Psoas muscle (tissue), 7 donors: ENCODE measurements at regions not wholly inside any gene's neighbourhood (a gene's known extent, or its start where the extent isn't known, plus 50 kb on each side); places are given as distances from the start of the nearest gene placed in this dataset.

ENCODE experiments used
- ATAC-seq, 4 donors: fragments of 200-7000 bp; cut with Tn5 transposase; one replicate each; pipeline ENCODE4 v1.9.1; 2020; ENCODE audit warnings: moderate library complexity in 3 of 4, mild to moderate bottlenecking in 2 of 4
- DNase-seq, 2 donors: peaks; one replicate each; pipeline ENCODE4 v3.0.0-alpha.2; 2020
- H3K27ac ChIP-seq: fragments of 200-600 bp; one replicate; pipeline ENCODE4 v1.8.0; 2022
- H3K27me3 ChIP-seq, 3 donors: fragments of 200-600 bp in 1 of 3; one replicate each; pipeline versions ENCODE4 v1.6.1 to v1.8.0; 2013 to 2022; ENCODE audit warnings: low read length in 2 of 3, mild to moderate bottlenecking in 2 of 3, moderate library complexity in 1 of 3; ENCODE audit not compliant: insufficient read depth in 3 of 3
- H3K36me3 ChIP-seq, 2 donors: fragments of 200-600 bp in 1 of 2; one replicate each; pipeline versions ENCODE4 v1.6.1 to v1.8.0; 2013 to 2022; ENCODE audit warnings: low read depth in 1 of 2, mild to moderate bottlenecking in 1 of 2, moderate library complexity in 1 of 2; ENCODE audit not compliant: insufficient read depth in 1 of 2
- H3K4me1 ChIP-seq: fragments of 200-600 bp; one replicate; pipeline ENCODE4 v1.8.0; 2022
- H3K4me3 ChIP-seq: fragments of 200-600 bp; one replicate; pipeline ENCODE4 v1.8.0; 2022; ENCODE audit warnings: mild to moderate bottlenecking
- H3K9me3 ChIP-seq: fragments of 200-600 bp; one replicate; pipeline ENCODE4 v1.8.0; 2022
- CTCF ChIP-seq: fragments of 200-600 bp; IDR thresholded peaks from one replicate; pipeline ENCODE4 v1.8.0; 2022; ENCODE audit warnings: antibody characterized with exemption
- WGBS, 3 donors: extraction: QIAGEN DNeasy Blood & Tissue Kit; methylation state at CpG; one replicate each; pipeline versions ENCODE4 v1.1.6 to v1.1.7; 2013; 5-methylcytosine and 5-hydroxymethylcytosine counted together
- intact Hi-C, 2 donors: fragments of 100-400 bp; cut with DNase I; formaldehyde crosslinking; loops; one replicate each; pipeline versions ENCODE4 v1.11.0 to v1.14.2; 2022
- donor health status: healthy with polysubstance abuse.
- donor health status: DM: no; HTN: no; CAD: no; lungs with moderate emphysema.
- donor health status: Bipolar disorder and iron deficiency.
- donor health status: healthy.
- donor health status: DM: yes; HTN: yes; CAD: no.
- donor health status: DM: no; HTN: no; CAD: no.
- donor health status: DM: yes; HTN: yes; CAD: no.

GRCh38 chr17:34171245-34171818, 83.8 kb upstream of the CCL2 start:
- Histone ChIP-seq H3K27ac (no peak overlapping the region), H3K4me3 (no peak overlapping the region), H3K9me3 (no peaks in the 10 kb centered on the region), H3K4me1 (peaks cover 12% of the 10 kb centered on the region), H3K36me3 (no peaks in the 10 kb centered on the region), H3K27me3 (no peaks in the 10 kb centered on the region)
- peak; percentile 38 to 63 for DNase-seq
- ATAC-seq, result peak in 3 of 4 donors; percentile 69 to 74 (median 70)
- intact Hi-C loops, result no loop called here
- peak; percentile 73 for TF ChIP-seq CTCF
- WGBS, 3 donors, result 65 to 69% (median 66%) methylated on average over 9 of the region's 9 CpGs

- no peak for TF ChIP-seq CTCF
- Histone ChIP-seq H3K4me1 (peaks cover 6% of the 10 kb centered on the region), H3K27me3 (no peaks in the 10 kb centered on the region), H3K36me3 (no peaks in the 10 kb centered on the region), H3K27ac (no peak overlapping the region), H3K9me3 (no peaks in the 10 kb centered on the region), H3K4me3 (no peak overlapping the region)
- ATAC-seq (no peak), DNase-seq (no peak)
- intact Hi-C loops, result no loop called here
Measured at GRCh38 chr17:34172390-34172918, 82.6 kb upstream of the CCL2 start.

- Histone ChIP-seq H3K36me3 (no peaks in the 10 kb centered on the region), H3K27ac (no peak overlapping the region), H3K9me3 (no peaks in the 10 kb centered on the region), H3K4me3 (no peak overlapping the region), H3K4me1 (no peaks in the 10 kb centered on the region), H3K27me3 (no peaks in the 10 kb centered on the region)
- TF ChIP-seq CTCF, result no peak
- 62 to 76% (median 73%) methylated on average over 4 of the region's 4 CpGs for WGBS, 3 donors
- no peak for DNase-seq
- intact Hi-C loops, result no loop called here
- no peak for ATAC-seq
Measured at GRCh38 chr17:34173241-34173640, 81.8 kb upstream of the CCL2 start.

GRCh38 chr17:34174496-34174895, 80.6 kb upstream of the CCL2 start:
- TF ChIP-seq CTCF, result no peak
- H3K4me1 ChIP-seq, result no peaks in the 10 kb centered on the region
- intact Hi-C loops, result no loop called here
- no peak for DNase-seq
- no peak for ATAC-seq
- H3K9me3 ChIP-seq, result no peaks in the 10 kb centered on the region
- H3K27me3 ChIP-seq, result peaks cover 0 to under 1% (median 0%) of the 10 kb centered on the region in 3 donors
- H3K4me3 ChIP-seq, result no peak overlapping the region
- H3K27ac ChIP-seq, result no peak overlapping the region
- no peaks in the 10 kb centered on the region for H3K36me3 ChIP-seq
- 69 to 80% (median 79%) methylated on average over 1 of the region's 1 CpG for WGBS, 3 donors

GRCh38 chr17:34176440-34176839, 78.6 kb upstream of the CCL2 start:
- intact Hi-C loops, result no loop called here
- H3K27ac ChIP-seq, result no peak overlapping the region
- no peaks in the 10 kb centered on the region for H3K9me3 ChIP-seq
- H3K4me3 ChIP-seq, result no peak overlapping the region
- DNase-seq (no peak), ATAC-seq (no peak)
- H3K4me1 ChIP-seq, result no peaks in the 10 kb centered on the region
- no peak for TF ChIP-seq CTCF
- peaks cover 0 to 5% (median 0%) of the 10 kb centered on the region in 3 donors for H3K27me3 ChIP-seq
- 95 to 98% (median 96%) methylated on average over 2 of the region's 2 CpGs for WGBS, 3 donors
- no peaks in the 10 kb centered on the region for H3K36me3 ChIP-seq
